ENCODE measurements at regions not wholly inside any gene's neighbourhood (a gene's known extent, or its start where the extent isn't known, plus 50 kb on each side); places are given as distances from the start of the nearest gene placed in this dataset.

DNA sequence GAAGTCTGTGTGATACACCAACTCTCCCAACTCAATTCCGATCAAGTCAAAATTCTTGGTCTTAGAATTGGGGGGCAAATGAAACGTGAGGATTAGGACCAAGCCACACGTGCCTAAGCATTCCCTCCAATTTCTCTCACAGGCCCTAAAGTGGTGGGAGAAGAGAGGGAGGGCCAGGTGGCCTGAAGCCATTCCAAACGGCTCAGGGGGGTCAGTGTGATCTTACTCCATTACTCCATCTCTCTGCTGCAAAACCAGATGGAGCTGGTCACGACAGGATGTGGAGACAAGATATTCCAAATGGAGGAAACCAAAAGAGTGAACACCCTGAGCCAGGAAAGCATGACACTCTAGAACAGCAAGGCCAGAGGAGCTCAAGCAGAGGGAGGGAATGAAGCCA lies 195.4 kb downstream of the FOXO1 start:
- TF ChIP-seq CTCF (IDR thresholded peaks at IDR 0.05) = no peak
- WGBS (ENCODE audit: insufficient coverage) = no CpG with 5 or more reads among the region's 5 CpGs
- H3K4me1 Mint-ChIP-seq = no peaks in the 10 kb centered on the region

DNA sequence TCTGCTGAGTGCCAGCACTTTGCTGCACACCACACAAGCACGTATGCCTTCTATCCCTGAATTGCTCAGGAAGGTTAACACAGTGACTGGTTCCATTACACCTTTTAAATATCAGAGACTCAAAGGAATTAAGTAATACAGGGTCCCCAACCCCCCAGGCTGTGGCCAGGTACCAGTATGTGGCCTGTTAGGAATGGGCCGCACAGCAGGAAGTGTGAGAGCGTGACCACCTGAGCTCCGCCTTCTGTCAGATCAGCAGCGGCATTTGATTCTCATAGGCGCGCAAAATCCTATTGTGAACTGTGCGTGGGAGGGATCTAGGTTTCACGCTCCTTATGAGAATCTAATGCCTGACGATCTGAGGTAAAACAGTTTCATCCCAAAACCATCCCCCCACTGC lies 194.5 kb downstream of the FOXO1 start:
- DNase-seq = no peak
- H3K27ac Mint-ChIP-seq = no peak overlapping the region
- no peak overlapping the region for H3K4me3 Mint-ChIP-seq
- no peak overlapping the region for H2AFZ ChIP-seq (ENCODE audit: insufficient read depth, low read depth, low read length, poor library complexity, severe bottlenecking)
- H3K9ac ChIP-seq (ENCODE audit: insufficient read depth, low read length, poor library complexity, severe bottlenecking) = no peak overlapping the region
- H3K9me3 Mint-ChIP-seq = peaks cover 0 to 8% (median 0%) of the 10 kb centered on the region in 7 donors
- WGBS (ENCODE audit: insufficient coverage) = 100% methylated on average over 4 of the region's 10 CpGs
- H4K20me1 ChIP-seq (ENCODE audit: insufficient read depth, low read length) = no peaks in the 10 kb centered on the region
- H3K4me2 ChIP-seq (replicated peaks; ENCODE audit: extremely low read depth, low read length, poor library complexity, severe bottlenecking) = no peak overlapping the region
- no peaks in the 10 kb centered on the region for H3K9me3 ChIP-seq (replicated peaks in 1 of 2; ENCODE audit: control insufficient read depth in 1 of 2, insufficient read depth in 1 of 2, low read length in 2 of 2)
- intact Hi-C loops (cut with micrococcal nuclease) = no loop called here
- H3K36me3 Mint-ChIP-seq = no peaks in the 10 kb centered on the region
- TF ChIP-seq CTCF (IDR thresholded peaks at IDR 0.05) = no peak
- no peaks in the 10 kb centered on the region for H3K79me2 ChIP-seq (ENCODE audit: insufficient read depth, low read length)
- no peaks in the 10 kb centered on the region for H3K36me3 ChIP-seq (replicated peaks in 1 of 2; ENCODE audit: control insufficient read depth in 1 of 2, insufficient read depth in 2 of 2, low read length in 2 of 2)
- peaks cover 1 to 9% (median 2%) of the 10 kb centered on the region in 3 donors for H3K27me3 Mint-ChIP-seq (ENCODE audit: low read depth in 3 of 3)
- no peaks in the 10 kb centered on the region for H3K27me3 ChIP-seq (ENCODE audit: control insufficient read depth in 2 of 2, insufficient read depth in 2 of 2, low read length in 2 of 2)
- no peak overlapping the region for H3K4me3 ChIP-seq (replicated peaks in 1 of 3; ENCODE audit: low read depth in 2 of 3, low read length in 3 of 3)
- H3K4me1 Mint-ChIP-seq = no peaks in the 10 kb centered on the region
- no peaks in the 10 kb centered on the region for H3K4me1 ChIP-seq (ENCODE audit: control insufficient read depth in 1 of 2, insufficient read depth in 2 of 2, low read length in 2 of 2)
- no peak overlapping the region for H3K27ac ChIP-seq (ENCODE audit: low read depth in 1 of 2, low read length in 2 of 2)

More for the DNA sequence above, 195.4 kb downstream of the FOXO1 start:
- no peaks in the 10 kb centered on the region for H3K36me3 ChIP-seq (replicated peaks in 1 of 2; ENCODE audit: control insufficient read depth in 1 of 2, insufficient read depth in 2 of 2, low read length in 2 of 2)
- H3K27ac Mint-ChIP-seq = no peak overlapping the region
- H3K9ac ChIP-seq (ENCODE audit: insufficient read depth, low read length, poor library complexity, severe bottlenecking) = no peak overlapping the region
- no peaks in the 10 kb centered on the region for H3K27me3 ChIP-seq (ENCODE audit: control insufficient read depth in 2 of 2, insufficient read depth in 2 of 2, low read length in 2 of 2)
- H3K27me3 Mint-ChIP-seq (ENCODE audit: low read depth in 3 of 3) = peaks cover 1 to 8% (median 2%) of the 10 kb centered on the region in 3 donors
- no peak overlapping the region for H3K27ac ChIP-seq (ENCODE audit: low read depth in 1 of 2, low read length in 2 of 2)
- H2AFZ ChIP-seq (ENCODE audit: insufficient read depth, low read depth, low read length, poor library complexity, severe bottlenecking) = no peak overlapping the region
- DNase-seq = no peak
- H3K9me3 Mint-ChIP-seq = peaks cover 0 to 8% (median 0%) of the 10 kb centered on the region in 7 donors
- H3K4me1 ChIP-seq (ENCODE audit: control insufficient read depth in 1 of 2, insufficient read depth in 2 of 2, low read length in 2 of 2) = no peaks in the 10 kb centered on the region
- no peak overlapping the region for H3K4me3 Mint-ChIP-seq
- no peak overlapping the region for H3K4me2 ChIP-seq (replicated peaks; ENCODE audit: extremely low read depth, low read length, poor library complexity, severe bottlenecking)
- H3K4me3 ChIP-seq (replicated peaks in 1 of 3; ENCODE audit: low read depth in 2 of 3, low read length in 3 of 3) = no peak overlapping the region
- H3K79me2 ChIP-seq (ENCODE audit: insufficient read depth, low read length) = no peaks in the 10 kb centered on the region
- no peaks in the 10 kb centered on the region for H3K36me3 Mint-ChIP-seq
- no peaks in the 10 kb centered on the region for H4K20me1 ChIP-seq (ENCODE audit: insufficient read depth, low read length)
- intact Hi-C loops (cut with micrococcal nuclease) = no loop called here
- no peaks in the 10 kb centered on the region for H3K9me3 ChIP-seq (replicated peaks in 1 of 2; ENCODE audit: control insufficient read depth in 1 of 2, insufficient read depth in 1 of 2, low read length in 2 of 2)
